ENCODE measurements at regions not wholly inside any gene's neighbourhood (a gene's known extent, or its start where the extent isn't known, plus 50 kb on each side); places are given as distances from the start of the nearest gene placed in this dataset.

GRCh38 chr15:25133804-25134203, 179.0 kb downstream of the SNRPN start:
- no peak for TF ChIP-seq POLR2A (IDR thresholded peaks at IDR 0.05)
- TF ChIP-seq, protein P1, sequence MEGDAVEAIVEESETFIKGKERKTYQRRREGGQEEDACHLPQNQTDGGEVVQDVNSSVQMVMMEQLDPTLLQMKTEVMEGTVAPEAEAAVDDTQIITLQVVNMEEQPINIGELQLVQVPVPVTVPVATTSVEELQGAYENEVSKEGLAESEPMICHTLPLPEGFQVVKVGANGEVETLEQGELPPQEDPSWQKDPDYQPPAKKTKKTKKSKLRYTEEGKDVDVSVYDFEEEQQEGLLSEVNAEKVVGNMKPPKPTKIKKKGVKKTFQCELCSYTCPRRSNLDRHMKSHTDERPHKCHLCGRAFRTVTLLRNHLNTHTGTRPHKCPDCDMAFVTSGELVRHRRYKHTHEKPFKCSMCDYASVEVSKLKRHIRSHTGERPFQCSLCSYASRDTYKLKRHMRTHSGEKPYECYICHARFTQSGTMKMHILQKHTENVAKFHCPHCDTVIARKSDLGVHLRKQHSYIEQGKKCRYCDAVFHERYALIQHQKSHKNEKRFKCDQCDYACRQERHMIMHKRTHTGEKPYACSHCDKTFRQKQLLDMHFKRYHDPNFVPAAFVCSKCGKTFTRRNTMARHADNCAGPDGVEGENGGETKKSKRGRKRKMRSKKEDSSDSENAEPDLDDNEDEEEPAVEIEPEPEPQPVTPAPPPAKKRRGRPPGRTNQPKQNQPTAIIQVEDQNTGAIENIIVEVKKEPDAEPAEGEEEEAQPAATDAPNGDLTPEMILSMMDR (IDR thresholded peaks at IDR 0.05), result no peak

Data from uterus (tissue), 2 donors.